ENCODE measurements at regions not wholly inside any gene's neighbourhood (a gene's known extent, or its start where the extent isn't known, plus 50 kb on each side); places are given as distances from the start of the nearest gene placed in this dataset.
"Not testable (repeated sequence)": the region's sequence is repeated elsewhere in the genome, so short reads cannot be mapped to it uniquely, and the experiment has no call there.

- Mint-ChIP-seq H3K27me3 (ENCODE audit: low read depth) (no peaks in the 10 kb centered on the region), H3K27ac (no peak overlapping the region), H3K4me1 (ENCODE audit: low read depth) (no peaks in the 10 kb centered on the region), H3K9me3 (ENCODE audit: insufficient read depth) (peaks cover 6% of the 10 kb centered on the region), H3K4me3 (no peak overlapping the region), H3K36me3 (ENCODE audit: low read depth) (no peaks in the 10 kb centered on the region)
- DNase-seq (no peak), ATAC-seq (no peak)
- ChIA-PET POLR2A (no interaction called here), CTCF (no interaction called here)
These were observed 351.2 kb upstream of the PCDH10 start for GRCh38 chr4:132797856-132798255.

DNA sequence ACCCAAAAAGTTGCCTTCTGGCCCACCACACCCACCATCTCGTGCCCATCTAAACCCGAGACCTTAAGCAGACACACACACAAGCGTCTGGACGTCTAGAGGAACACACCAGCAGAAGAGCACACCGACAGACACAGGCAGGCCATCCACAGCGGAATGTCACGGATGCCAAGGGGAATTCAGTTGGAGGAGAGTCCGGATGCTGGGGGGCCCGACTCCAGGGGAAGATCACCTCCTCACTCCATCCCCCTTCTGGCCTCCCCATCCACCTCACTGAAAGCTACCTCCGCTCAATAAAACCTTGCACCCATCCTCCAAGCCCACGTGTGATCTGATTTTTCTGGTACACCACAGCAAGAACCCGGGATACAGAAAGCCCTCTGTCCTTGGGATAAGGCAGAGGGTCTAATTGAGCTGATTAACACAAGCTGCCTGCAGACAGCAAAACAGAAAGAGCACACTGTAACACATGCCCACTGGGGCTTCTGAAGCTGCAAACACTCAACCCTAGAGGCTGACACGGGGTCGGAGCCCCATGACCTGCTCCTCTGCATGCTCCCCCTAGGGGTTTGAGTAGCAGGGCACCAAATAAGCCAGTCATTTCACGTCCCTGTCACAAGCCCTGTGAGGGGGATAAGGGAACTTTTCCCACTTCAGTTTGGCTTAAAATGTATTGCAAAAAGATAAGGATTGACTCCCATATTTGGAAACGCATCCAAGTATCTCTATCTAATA is 339.6 kb upstream of the PCDH10 start:
- no peak for ATAC-seq
- Mint-ChIP-seq H3K27me3 (ENCODE audit: low read depth) (no peaks in the 10 kb centered on the region), H3K9me3 (ENCODE audit: insufficient read depth) (no peaks in the 10 kb centered on the region), H3K4me1 (ENCODE audit: low read depth) (no peaks in the 10 kb centered on the region), H3K27ac (no peak overlapping the region), H3K36me3 (ENCODE audit: low read depth) (no peaks in the 10 kb centered on the region), H3K4me3 (no peak overlapping the region)
- DNase-seq = no peak
- ChIA-PET POLR2A (no interaction called here), CTCF (no interaction called here)

GRCh38 chr4:132813061-132813460 is 336.0 kb upstream of the PCDH10 start:
- H3K27ac Mint-ChIP-seq; POLR2A ChIA-PET; ATAC-seq; DNase-seq; H3K4me1 Mint-ChIP-seq (ENCODE audit: low read depth); H3K4me3 Mint-ChIP-seq; CTCF ChIA-PET; H3K27me3 Mint-ChIP-seq (ENCODE audit: low read depth); H3K36me3 Mint-ChIP-seq (ENCODE audit: low read depth); H3K9me3 Mint-ChIP-seq (ENCODE audit: insufficient read depth): not testable (repeated sequence)

DNA sequence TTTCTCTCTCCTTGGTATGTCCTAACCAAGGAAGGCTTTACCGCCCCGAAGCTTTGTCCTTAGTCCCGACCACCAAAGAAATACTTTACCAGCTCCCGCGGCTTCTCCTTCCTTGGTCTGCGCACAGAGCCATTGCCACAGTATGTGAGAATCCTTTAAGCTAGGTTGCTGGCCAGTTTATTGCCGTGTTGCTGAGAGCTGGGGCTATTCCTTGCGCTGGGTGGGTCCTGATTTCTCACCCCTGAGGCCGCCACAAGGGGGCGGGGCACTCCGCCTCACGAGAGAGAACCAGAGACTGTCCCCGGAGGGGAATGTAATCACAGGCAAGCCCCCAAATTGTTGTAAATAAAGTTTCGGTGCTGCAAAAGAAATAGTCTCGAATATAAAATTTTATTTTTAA is 331.0 kb upstream of the PCDH10 start:
- Mint-ChIP-seq H3K9me3 (ENCODE audit: insufficient read depth) (no peaks in the 10 kb centered on the region), H3K36me3 (ENCODE audit: low read depth) (no peaks in the 10 kb centered on the region), H3K27ac (no peak overlapping the region), H3K4me3 (no peak overlapping the region), H3K4me1 (ENCODE audit: low read depth) (no peaks in the 10 kb centered on the region), H3K27me3 (ENCODE audit: low read depth) (no peaks in the 10 kb centered on the region)
- ChIA-PET POLR2A (no interaction called here), CTCF (no interaction called here)
- no peak for ATAC-seq
- DNase-seq = no peak

- POLR2A ChIA-PET = no interaction called here
- Mint-ChIP-seq H3K4me1 (ENCODE audit: low read depth) (no peaks in the 10 kb centered on the region), H3K27ac (no peak overlapping the region), H3K9me3 (ENCODE audit: insufficient read depth) (no peaks in the 10 kb centered on the region), H3K27me3 (ENCODE audit: low read depth) (no peaks in the 10 kb centered on the region), H3K36me3 (ENCODE audit: low read depth) (no peaks in the 10 kb centered on the region), H3K4me3 (no peak overlapping the region)
- CTCF ChIA-PET = no interaction called here
- ATAC-seq (no peak), DNase-seq (no peak)
These were observed 325.7 kb upstream of the PCDH10 start for GRCh38 chr4:132823419-132823818.

- Mint-ChIP-seq H3K4me1 (ENCODE audit: low read depth) (no peaks in the 10 kb centered on the region), H3K36me3 (ENCODE audit: low read depth) (no peaks in the 10 kb centered on the region), H3K27ac (no peak overlapping the region), H3K9me3 (ENCODE audit: insufficient read depth) (no peaks in the 10 kb centered on the region), H3K4me3 (no peak overlapping the region), H3K27me3 (ENCODE audit: low read depth) (no peaks in the 10 kb centered on the region)
- POLR2A ChIA-PET = no interaction called here
- CTCF ChIA-PET = no interaction called here
- DNase-seq (no peak), ATAC-seq (no peak)
These were observed 324.3 kb upstream of the PCDH10 start for GRCh38 chr4:132824761-132825160.

- H3K36me3 Mint-ChIP-seq (ENCODE audit: low read depth) = no peaks in the 10 kb centered on the region
- no peaks in the 10 kb centered on the region for H3K27me3 Mint-ChIP-seq (ENCODE audit: low read depth)
- H3K9me3 Mint-ChIP-seq (ENCODE audit: insufficient read depth) = peaks cover under 1% of the 10 kb centered on the region
- DNase-seq = no peak
- ATAC-seq = no peak
- no peak overlapping the region for H3K27ac Mint-ChIP-seq
- CTCF ChIA-PET = no interaction called here
- H3K4me3 Mint-ChIP-seq = no peak overlapping the region
- POLR2A ChIA-PET = no interaction called here
- no peaks in the 10 kb centered on the region for H3K4me1 Mint-ChIP-seq (ENCODE audit: low read depth)
These were observed 321.6 kb upstream of the PCDH10 start for GRCh38 chr4:132827522-132827921.

GRCh38 chr4:132838244-132838643 is 310.9 kb upstream of the PCDH10 start:
- Mint-ChIP-seq H3K27ac (no peak overlapping the region), H3K36me3 (ENCODE audit: low read depth) (no peaks in the 10 kb centered on the region), H3K27me3 (ENCODE audit: low read depth) (no peaks in the 10 kb centered on the region), H3K4me3 (no peak overlapping the region), H3K9me3 (ENCODE audit: insufficient read depth) (peaks cover 20% of the 10 kb centered on the region), H3K4me1 (ENCODE audit: low read depth) (no peaks in the 10 kb centered on the region)
- DNase-seq = no peak
- no peak for ATAC-seq
- POLR2A ChIA-PET = no interaction called here
- CTCF ChIA-PET = no interaction called here

DNA sequence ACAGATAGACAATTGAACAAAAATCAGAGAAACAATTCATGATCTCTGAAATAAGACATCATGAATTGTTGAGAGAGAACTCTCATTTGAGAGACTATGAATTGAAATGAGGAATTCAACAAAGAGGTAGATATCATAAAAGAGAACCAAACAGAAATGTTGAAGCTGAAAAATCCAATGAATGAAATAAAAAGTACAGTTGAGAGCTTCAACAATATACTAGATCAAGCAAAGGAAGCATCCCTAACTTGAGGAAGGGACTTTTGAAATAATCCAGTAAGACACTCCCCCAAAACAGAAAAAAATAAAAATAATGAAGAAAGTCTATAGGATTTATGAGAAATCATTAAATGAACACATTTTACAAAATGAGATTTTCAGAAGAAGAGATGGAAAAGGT is 310.0 kb upstream of the PCDH10 start:
- Mint-ChIP-seq H3K27me3 (ENCODE audit: low read depth) (no peaks in the 10 kb centered on the region), H3K36me3 (ENCODE audit: low read depth) (no peaks in the 10 kb centered on the region), H3K27ac (no peak overlapping the region), H3K9me3 (ENCODE audit: insufficient read depth) (peaks cover 20% of the 10 kb centered on the region), H3K4me3 (no peak overlapping the region), H3K4me1 (ENCODE audit: low read depth) (no peaks in the 10 kb centered on the region)
- POLR2A ChIA-PET = no interaction called here
- ATAC-seq (no peak), DNase-seq (no peak)
- CTCF ChIA-PET = no interaction called here

DNA sequence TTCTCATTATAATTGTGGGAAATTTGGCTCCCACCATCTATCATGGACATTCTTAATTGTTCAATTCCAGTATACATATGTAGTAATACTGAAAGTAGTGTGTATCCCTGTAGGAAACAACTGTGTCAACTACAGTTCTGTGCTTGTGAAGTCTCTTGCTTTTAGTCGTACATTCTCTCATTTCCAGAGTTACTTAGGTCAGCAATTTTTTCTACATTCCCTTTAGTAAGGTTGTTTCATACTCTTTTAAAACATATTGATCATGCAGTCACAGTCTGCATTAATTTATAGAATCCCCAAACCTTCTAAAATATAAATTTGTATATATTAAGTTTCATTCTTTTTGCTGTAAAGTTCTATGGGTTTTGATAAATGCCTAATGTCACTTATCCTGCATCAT is 289.2 kb upstream of the PCDH10 start:
- no peak overlapping the region for H3K4me3 Mint-ChIP-seq
- no peaks in the 10 kb centered on the region for H3K27me3 Mint-ChIP-seq (ENCODE audit: low read depth)
- H3K4me1 Mint-ChIP-seq (ENCODE audit: low read depth) = no peaks in the 10 kb centered on the region
- H3K9me3 Mint-ChIP-seq (ENCODE audit: insufficient read depth) = no peaks in the 10 kb centered on the region
- H3K27ac Mint-ChIP-seq = no peak overlapping the region
- ChIA-PET CTCF (no interaction called here), POLR2A (no interaction called here)
- H3K36me3 Mint-ChIP-seq (ENCODE audit: low read depth) = no peaks in the 10 kb centered on the region
- DNase-seq = no peak
- no peak for ATAC-seq

DNA sequence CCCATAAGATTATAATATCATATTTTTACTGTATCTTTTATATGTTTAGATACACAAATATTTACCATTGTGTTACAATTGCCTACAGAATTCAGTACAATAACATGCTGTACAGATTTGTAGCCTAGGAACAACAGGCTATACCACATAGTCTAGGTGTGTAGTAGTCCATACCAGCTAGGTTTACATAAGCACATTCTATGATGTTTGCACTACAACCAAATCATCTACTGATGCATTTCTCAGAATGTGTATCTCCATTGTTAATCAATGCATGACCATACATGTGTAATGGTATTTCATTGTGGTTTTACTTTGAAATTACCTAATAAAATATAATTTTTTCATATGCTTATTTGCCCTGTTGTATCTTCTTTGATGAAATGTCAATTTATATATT is 288.1 kb upstream of the PCDH10 start:
- Mint-ChIP-seq H3K36me3 (ENCODE audit: low read depth) (no peaks in the 10 kb centered on the region), H3K27ac (no peak overlapping the region), H3K4me3 (no peak overlapping the region), H3K27me3 (ENCODE audit: low read depth) (no peaks in the 10 kb centered on the region), H3K9me3 (ENCODE audit: insufficient read depth) (no peaks in the 10 kb centered on the region), H3K4me1 (ENCODE audit: low read depth) (no peaks in the 10 kb centered on the region)
- ATAC-seq (no peak), DNase-seq (no peak)
- CTCF ChIA-PET = no interaction called here
- POLR2A ChIA-PET = no interaction called here

DNA sequence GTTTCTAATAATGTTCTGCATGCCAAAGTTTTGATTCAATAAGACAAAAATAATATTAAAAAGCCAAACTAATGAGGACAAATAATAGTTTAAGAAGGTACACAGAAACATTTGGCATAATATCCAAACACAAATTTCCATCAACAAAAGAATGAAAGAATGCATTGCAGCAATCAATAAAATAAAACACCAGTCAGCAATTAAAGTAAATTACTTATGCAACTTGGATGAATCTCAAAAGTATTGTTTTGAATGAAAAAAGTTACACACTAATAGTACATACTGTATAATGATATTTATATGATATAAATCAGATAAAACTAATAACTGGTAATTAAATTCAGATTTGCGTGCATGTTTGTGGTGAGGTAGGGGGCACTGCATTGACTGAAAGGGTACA is 285.5 kb upstream of the PCDH10 start:
- H3K4me3 Mint-ChIP-seq = no peak overlapping the region
- no peak for ATAC-seq

DNA sequence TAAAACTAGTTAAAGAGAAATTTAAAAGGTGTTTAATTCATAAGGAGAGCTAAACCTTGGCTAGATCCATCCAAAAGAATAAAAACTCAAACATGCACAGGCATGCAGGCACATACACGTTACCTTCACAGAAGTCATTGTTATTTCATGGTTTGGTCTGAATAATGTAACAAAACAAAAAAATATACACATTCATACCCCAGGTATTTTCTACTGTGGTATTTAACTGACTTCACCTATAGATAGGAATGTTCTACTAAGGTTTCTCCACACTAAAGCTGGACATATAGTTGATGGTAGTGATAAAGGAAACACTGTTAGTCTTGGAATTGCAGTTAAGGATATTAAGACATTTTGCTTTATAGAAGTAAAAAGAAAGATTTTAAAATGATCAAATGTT is 283.6 kb upstream of the PCDH10 start:
- POLR2A ChIA-PET = no interaction called here
- ATAC-seq (no peak), DNase-seq (no peak)
- Mint-ChIP-seq H3K4me3 (no peak overlapping the region), H3K27ac (no peak overlapping the region), H3K27me3 (ENCODE audit: low read depth) (no peaks in the 10 kb centered on the region), H3K36me3 (ENCODE audit: low read depth) (no peaks in the 10 kb centered on the region), H3K4me1 (ENCODE audit: low read depth) (no peaks in the 10 kb centered on the region), H3K9me3 (ENCODE audit: insufficient read depth) (no peaks in the 10 kb centered on the region)
- CTCF ChIA-PET = no interaction called here

More for the DNA sequence above, 285.5 kb upstream of the PCDH10 start:
- Mint-ChIP-seq H3K9me3 (ENCODE audit: insufficient read depth) (no peaks in the 10 kb centered on the region), H3K4me1 (ENCODE audit: low read depth) (no peaks in the 10 kb centered on the region), H3K27ac (no peak overlapping the region), H3K36me3 (ENCODE audit: low read depth) (no peaks in the 10 kb centered on the region), H3K27me3 (ENCODE audit: low read depth) (no peaks in the 10 kb centered on the region)
- POLR2A ChIA-PET = no interaction called here
- DNase-seq = no peak
- CTCF ChIA-PET = no interaction called here

Measured in activated CD8-positive, alpha-beta T cell treated with anti-CD3 and anti-CD28 coated beads, Interleukin-2, amount 10 ng/mL, durations not matched to agents 7 days and 5 days (primary cell).